HepG2 (cell line): ENCODE measurements at regions not wholly inside any gene's neighbourhood (a gene's known extent, or its start where the extent isn't known, plus 50 kb on each side); places are given as distances from the start of the nearest gene placed in this dataset.

Source experiments
- ATAC-seq: fragments of 200-7000 bp; cut with Tn5 transposase; 3 replicates; pipeline ENCODE4 v1.9.1; 2020; ENCODE audit warnings: mild to moderate bottlenecking, moderate library complexity
- BruUV-seq: library from RNA; stranded (reverse); fragments of 400-500 nt; replicated peaks from 2 replicates; lab custom pipeline; 2021; lab: Mats Ljungman, UMichigan
- CTCF ChIA-PET: fragments of 300-600 bp; formaldehyde crosslinking; extraction: SDS; loops from one replicate; lab custom pipeline; 2021; ENCODE audit warnings: low total read pairs, inconsistent platforms, low intra/inter-chr PET ratio; lab: Yijun Ruan, JAX
- POLR2A ChIA-PET: fragments of 350-600 bp; sonication (Branson Sonifier 250); formaldehyde crosslinking; loops from one replicate; lab custom pipeline; 2020; ENCODE audit warnings: antibody characterized with exemption, inconsistent platforms; lab: Yijun Ruan, JAX
- DNase-seq: peaks from one replicate; pipeline ENCODE4 v3.0.0-alpha.2; 2015; ENCODE audit warnings: low spot score
- FAIRE-seq: peaks from 3 replicates; lab custom pipeline; 2011; peaks lifted over from hg19 to GRCh38; lab: Jason Lieb, UNC
- H2AFZ ChIP-seq: one replicate; pipeline ENCODE4 v1.6.1; 2011; ENCODE audit warnings: low read length, inconsistent platforms
- H3K27ac ChIP-seq: fragments of 300-600 bp; 3 replicates; pipeline ENCODE4 v1.8.0; 2011; ENCODE audit warnings: mixed run types, mild to moderate bottlenecking, mixed read lengths, low read length, inconsistent platforms; ENCODE audit not compliant: insufficient read depth; ENCODE audit errors: extremely low read length
- H3K27me3 ChIP-seq, 2 experiments: fragments of 200-600 bp in 1 of 2; 2 replicates in 1 of 2; 3 replicates in 1 of 2; pipeline versions ENCODE4 v1.6.0 to v1.8.0; 2011; ENCODE audit warnings: low read length in 2 of 2, mild to moderate bottlenecking in 2 of 2, moderate library complexity in 2 of 2, inconsistent platforms in 1 of 2; ENCODE audit not compliant: insufficient read depth in 2 of 2, control insufficient read depth in 1 of 2
- H3K36me3 ChIP-seq, 2 experiments: fragments of 200-600 bp in 1 of 2; replicated peaks in 1 of 2; 2 replicates in 1 of 2; 3 replicates in 1 of 2; pipeline versions ENCODE4 v1.5.1 to v1.8.0; 2011; ENCODE audit warnings: low read length in 2 of 2, inconsistent platforms in 1 of 2; ENCODE audit not compliant: insufficient read depth in 2 of 2, control insufficient read depth in 1 of 2
- H3K4me1 ChIP-seq: 2 replicates; pipeline ENCODE4 v1.5.1; 2012; ENCODE audit warnings: low read length, inconsistent platforms; ENCODE audit not compliant: insufficient read depth
- H3K4me2 ChIP-seq: 2 replicates; pipeline ENCODE4 v1.6.0; 2011; ENCODE audit warnings: low read depth, low read length, inconsistent platforms
- H3K4me3 ChIP-seq, 3 experiments: fragments of 200-600 bp in 1 of 3; sonication (generic), shearing (Covaris generic) in 1 of 3; replicated peaks in 1 of 3; 2 replicates each; pipeline ENCODE4 v1.5.1; 2011 to 2016; ENCODE audit warnings: low read length in 3 of 3, inconsistent platforms in 2 of 3, low read depth in 2 of 3, mild to moderate bottlenecking in 2 of 3, control low read depth in 1 of 3, mixed read lengths in 1 of 3; ENCODE audit not compliant: insufficient read depth in 1 of 3
- H3K79me2 ChIP-seq: one replicate; pipeline ENCODE4 v1.6.1; 2011; ENCODE audit warnings: low read length, inconsistent platforms; ENCODE audit not compliant: insufficient read depth
- H3K9ac ChIP-seq: 2 replicates; pipeline ENCODE4 v1.6.0; 2011; ENCODE audit warnings: mild to moderate bottlenecking, low read depth, low read length, inconsistent platforms; ENCODE audit not compliant: insufficient read depth
- H3K9me3 ChIP-seq: 2 replicates; pipeline ENCODE4 v1.5.1; 2012; ENCODE audit warnings: mild to moderate bottlenecking, low read length
- H4K20me1 ChIP-seq: 2 replicates; pipeline ENCODE4 v1.6.0; 2011; ENCODE audit warnings: inconsistent platforms, mild to moderate bottlenecking, low read length, moderate library complexity; ENCODE audit not compliant: insufficient read depth
- FOXA1 ChIP-seq, 2 experiments: fragments of 450-650 bp in 1 of 2; sonication (generic) in 1 of 2; formaldehyde crosslinking in 1 of 2; IDR thresholded peaks; 2 replicates each; pipeline versions ENCODE4 v1.4.0 to v1.6.1; 2016 to 2020; ENCODE audit warnings: missing genetic modification reagents in 1 of 2
- MAFG ChIP-seq: sonication (generic); formaldehyde crosslinking; IDR thresholded peaks from 2 replicates; pipeline ENCODE4 v1.5.1; 2020; ENCODE audit warnings: mild to moderate bottlenecking, missing genetic modification reagents
- NFIC ChIP-seq: IDR thresholded peaks from 2 replicates; pipeline ENCODE4 v1.6.1; 2012; ENCODE audit warnings: mild to moderate bottlenecking, low read length, inconsistent platforms
- PRDM4 ChIP-seq: sonication (generic); formaldehyde crosslinking; IDR thresholded peaks from 2 replicates; pipeline ENCODE4 v1.9.0; 2021; ENCODE audit warnings: missing genetic modification reagents, borderline replicate concordance
- TARDBP ChIP-seq: sonication (generic); formaldehyde crosslinking; IDR thresholded peaks from 2 replicates; pipeline ENCODE4 v1.8.0; 2022; ENCODE audit warnings: mild to moderate bottlenecking, missing genetic modification reagents
- THAP11 ChIP-seq: IDR thresholded peaks from 2 replicates; pipeline ENCODE4 v1.6.1; 2016; ENCODE audit warnings: missing biosample characterization, missing genetic modification reagents
- ZNF20 ChIP-seq: sonication (generic); formaldehyde crosslinking; IDR thresholded peaks from 2 replicates; pipeline ENCODE4 v1.4.0; 2020; ENCODE audit warnings: mild to moderate bottlenecking, moderate library complexity, missing genetic modification reagents
- ZNF644 ChIP-seq: IDR thresholded peaks from 2 replicates; pipeline ENCODE4 v1.6.1; 2016; ENCODE audit warnings: low read depth
- WGBS: methylation state at CpG from one replicate; pipeline ENCODE4 v1.1.6; 2017; ENCODE audit warnings: low lambda C conversion rate; 5-methylcytosine and 5-hydroxymethylcytosine counted together
- in situ Hi-C: cut with HindIII; loops from 2 replicates; pipeline ENCODE4 v1.10.0; 2017; ENCODE audit warnings: low pct_unique_long_range_greater_than_20kb; ENCODE audit not compliant: extremely low pct_ligation_motif_present
- intact Hi-C: fragments of 100-400 bp; cut with micrococcal nuclease; formaldehyde crosslinking; loops from one replicate; pipeline ENCODE4 v1.10.0; 2022; ENCODE audit not compliant: unreplicated experiment
- TF ChIP-seq, protein P1 (sequence below): sonication (generic); formaldehyde crosslinking; IDR thresholded peaks from 2 replicates; pipeline ENCODE4 v1.5.1; 2020; ENCODE audit warnings: mild to moderate bottlenecking, moderate library complexity, missing genetic modification reagents
- TF ChIP-seq, protein P2 (sequence below): sonication (generic); formaldehyde crosslinking; conservative IDR thresholded peaks from 2 replicates; pipeline ENCODE4 v1.8.0; 2022; ENCODE audit warnings: low read depth, missing genetic modification reagents

DNA sequence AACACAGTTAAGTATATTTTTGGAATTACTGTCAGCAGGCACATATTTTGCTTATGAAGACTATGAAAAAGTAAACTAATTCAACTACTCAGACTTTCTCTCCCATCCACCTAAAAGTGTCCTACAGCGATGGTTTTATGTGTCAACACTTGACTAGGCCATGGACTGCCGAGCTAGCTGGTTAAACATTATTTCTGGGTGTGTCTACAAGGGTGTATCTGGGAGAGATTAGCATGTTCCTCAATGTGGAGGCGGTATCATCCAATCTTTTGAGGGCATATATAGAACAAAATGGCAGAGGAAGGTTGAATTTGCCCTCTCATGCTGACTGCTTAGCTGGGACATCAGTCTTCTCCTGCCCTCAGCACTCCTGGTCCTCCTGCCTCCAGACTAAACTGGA, 82.7 kb upstream of the CDYL2 start:
- Histone ChIP-seq H4K20me1 (no peaks in the 10 kb centered on the region), H3K36me3 (no peaks in the 10 kb centered on the region), H3K9ac (no peak overlapping the region), H2AFZ (no peak overlapping the region), H3K27ac (no peak overlapping the region), H3K79me2 (no peaks in the 10 kb centered on the region), H3K4me3 (no peak overlapping the region), H3K4me2 (peak overlapping the region; percentile 36; the same call in 1 of the 2 replicates)
- DNase-seq, result no peak
- BruUV-seq, result no TSS peak
- 21% methylated on average over 3 of the region's 3 CpGs for WGBS
- POLR2A ChIA-PET, result no interaction called here
- intact Hi-C loops, result loop anchor here (2.0 kb wide), 1 partner anchor 16 kb away; no protein-coding TSS in a partner anchor
- TF ChIP-seq, protein P1, sequence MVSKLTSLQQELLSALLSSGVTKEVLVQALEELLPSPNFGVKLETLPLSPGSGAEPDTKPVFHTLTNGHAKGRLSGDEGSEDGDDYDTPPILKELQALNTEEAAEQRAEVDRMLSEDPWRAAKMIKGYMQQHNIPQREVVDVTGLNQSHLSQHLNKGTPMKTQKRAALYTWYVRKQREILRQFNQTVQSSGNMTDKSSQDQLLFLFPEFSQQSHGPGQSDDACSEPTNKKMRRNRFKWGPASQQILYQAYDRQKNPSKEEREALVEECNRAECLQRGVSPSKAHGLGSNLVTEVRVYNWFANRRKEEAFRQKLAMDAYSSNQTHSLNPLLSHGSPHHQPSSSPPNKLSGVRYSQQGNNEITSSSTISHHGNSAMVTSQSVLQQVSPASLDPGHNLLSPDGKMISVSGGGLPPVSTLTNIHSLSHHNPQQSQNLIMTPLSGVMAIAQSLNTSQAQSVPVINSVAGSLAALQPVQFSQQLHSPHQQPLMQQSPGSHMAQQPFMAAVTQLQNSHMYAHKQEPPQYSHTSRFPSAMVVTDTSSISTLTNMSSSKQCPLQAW (CRISPR knock-in tag), result 0 out of 2 replicates have a peak, but pooled peaks have one; percentile 23
- TF ChIP-seq ZNF644 (CRISPR knock-in tag) (0 out of 2 replicates have a peak, but pooled peaks have one; percentile 17), FOXA1 (IDR thresholded peaks at IDR 0.05) (no peak), FOXA1 (CRISPR knock-in tag; IDR thresholded peaks at IDR 0.05) (no peak), THAP11 (CRISPR knock-in tag) (no peak), ZNF20 (CRISPR knock-in tag) (no peak), PRDM4 (CRISPR knock-in tag) (no peak), TARDBP (no peak), NFIC (no peak), MAFG (no peak)
- TF ChIP-seq, protein P2, sequence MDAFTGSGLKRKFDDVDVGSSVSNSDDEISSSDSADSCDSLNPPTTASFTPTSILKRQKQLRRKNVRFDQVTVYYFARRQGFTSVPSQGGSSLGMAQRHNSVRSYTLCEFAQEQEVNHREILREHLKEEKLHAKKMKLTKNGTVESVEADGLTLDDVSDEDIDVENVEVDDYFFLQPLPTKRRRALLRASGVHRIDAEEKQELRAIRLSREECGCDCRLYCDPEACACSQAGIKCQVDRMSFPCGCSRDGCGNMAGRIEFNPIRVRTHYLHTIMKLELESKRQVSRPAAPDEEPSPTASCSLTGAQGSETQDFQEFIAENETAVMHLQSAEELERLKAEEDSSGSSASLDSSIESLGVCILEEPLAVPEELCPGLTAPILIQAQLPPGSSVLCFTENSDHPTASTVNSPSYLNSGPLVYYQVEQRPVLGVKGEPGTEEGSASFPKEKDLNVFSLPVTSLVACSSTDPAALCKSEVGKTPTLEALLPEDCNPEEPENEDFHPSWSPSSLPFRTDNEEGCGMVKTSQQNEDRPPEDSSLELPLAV (CRISPR knock-in tag), result no peak
- TF ChIP-seq, all 625 proteins: peak for 2
- Histone ChIP-seq H3K4me1 (peaks cover 29% of the 10 kb centered on the region), H3K9me3 (no peaks in the 10 kb centered on the region), H3K27me3 (no peaks in the 10 kb centered on the region)
- in situ Hi-C loops, result no loop called here
- FAIRE-seq (no peak), ATAC-seq (peak; percentile 84)
- CTCF ChIA-PET, result no interaction called here
